H1 (cell line): ENCODE measurements at regions not wholly inside any gene's neighbourhood (a gene's known extent, or its start where the extent isn't known, plus 50 kb on each side); places are given as distances from the start of the nearest gene placed in this dataset. TPM values are rescaled to one million over a fixed set of nuclear protein-coding genes. Genes with fewer than 3 reads are reported as not detected.

ENCODE experiments used
- microRNA-seq, 2 experiments: library from miRNA; unstranded; fragments of <30 nt; microRNA quantifications; one replicate each; pipeline versions ENCODE4 to v1.2.0, GENCODE V29; 2016 to 2020; ENCODE audit warnings: borderline microRNAs expressed in 2 of 2, borderline number of aligned reads in 2 of 2, borderline replicate concordance in 1 of 2
- small RNA-seq: library from polyadenylated mRNA; stranded (forward); fragments of <200 nt; extraction: miRNeasy Mini kit (QIAGEN cat#:217004); gene quantifications from one replicate; pipeline ENCODE3, GENCODE V24; 2013; ENCODE audit not compliant: insufficient read depth

Small RNAs in the stretch of these regions (microRNA-seq; reads per million reads assigned to microRNA genes)
- gene MIR4472-2 = 0 reads per million in 2 experiments

Small RNAs in the stretch of these regions (small RNA-seq; reads per million reads assigned to genes)
- not detected for gene MIR4472-2
